ENCODE measurements at regions not wholly inside any gene's neighbourhood (a gene's known extent, or its start where the extent isn't known, plus 50 kb on each side); places are given as distances from the start of the nearest gene placed in this dataset.

- peak; percentile 91 for DNase-seq (ENCODE audit: low spot score)
Measured at GRCh38 chr17:72390675-72391508, 270.1 kb downstream of the SOX9 start.

- DNase-seq (ENCODE audit: low spot score), result no peak
Measured at GRCh38 chr17:72392056-72393010, 271.5 kb downstream of the SOX9 start.

GRCh38 chr17:72393553-72393952, 272.7 kb downstream of the SOX9 start:
- peak; percentile 96 for DNase-seq (ENCODE audit: low spot score)

- no peak for DNase-seq (ENCODE audit: low spot score)
Measured at GRCh38 chr17:72394531-72394930, 273.7 kb downstream of the SOX9 start.

GRCh38 chr17:72396121-72396520, 275.3 kb downstream of the SOX9 start:
- DNase-seq (ENCODE audit: low spot score), result no peak

GRCh38 chr17:72397223-72397667, 276.4 kb downstream of the SOX9 start:
- no peak for DNase-seq (ENCODE audit: low spot score)

- DNase-seq (ENCODE audit: low spot score), result peak; percentile 69
Measured at GRCh38 chr17:72397687-72398086, 276.9 kb downstream of the SOX9 start.

GRCh38 chr17:72399023-72399607, 278.3 kb downstream of the SOX9 start:
- no peak for DNase-seq (ENCODE audit: low spot score)

- no peak for DNase-seq (ENCODE audit: low spot score)
Measured at GRCh38 chr17:72399608-72400487, 279.0 kb downstream of the SOX9 start.

- no peak for DNase-seq (ENCODE audit: low spot score)
Measured at GRCh38 chr17:72400488-72400827, 279.6 kb downstream of the SOX9 start.

GRCh38 chr17:72400863-72401262, 280.0 kb downstream of the SOX9 start:
- DNase-seq (ENCODE audit: low spot score), result no peak

- DNase-seq (ENCODE audit: low spot score), result no peak
Measured at GRCh38 chr17:72401883-72402726, 281.3 kb downstream of the SOX9 start.

GRCh38 chr17:72402727-72403210, 281.9 kb downstream of the SOX9 start:
- DNase-seq (ENCODE audit: low spot score), result no peak

- no peak for DNase-seq (ENCODE audit: low spot score)
Measured at GRCh38 chr17:72403713-72404209, 282.9 kb downstream of the SOX9 start.

- peak; percentile 80 for DNase-seq (ENCODE audit: low spot score)
Measured at GRCh38 chr17:72404872-72405271, 284.1 kb downstream of the SOX9 start.

GRCh38 chr17:72405662-72406230, 284.9 kb downstream of the SOX9 start:
- no peak for DNase-seq (ENCODE audit: low spot score)

- DNase-seq (ENCODE audit: low spot score), result no peak
Measured at GRCh38 chr17:72406498-72406897, 285.7 kb downstream of the SOX9 start.

GRCh38 chr17:72407336-72407909, 286.6 kb downstream of the SOX9 start:
- DNase-seq (ENCODE audit: low spot score), result peak; percentile 97

GRCh38 chr17:72407931-72408330, 287.1 kb downstream of the SOX9 start:
- no peak for DNase-seq (ENCODE audit: low spot score)

Data from A172 (cell line).